ENCODE measurements at regions not wholly inside any gene's neighbourhood (a gene's known extent, or its start where the extent isn't known, plus 50 kb on each side); places are given as distances from the start of the nearest gene placed in this dataset.

DNA sequence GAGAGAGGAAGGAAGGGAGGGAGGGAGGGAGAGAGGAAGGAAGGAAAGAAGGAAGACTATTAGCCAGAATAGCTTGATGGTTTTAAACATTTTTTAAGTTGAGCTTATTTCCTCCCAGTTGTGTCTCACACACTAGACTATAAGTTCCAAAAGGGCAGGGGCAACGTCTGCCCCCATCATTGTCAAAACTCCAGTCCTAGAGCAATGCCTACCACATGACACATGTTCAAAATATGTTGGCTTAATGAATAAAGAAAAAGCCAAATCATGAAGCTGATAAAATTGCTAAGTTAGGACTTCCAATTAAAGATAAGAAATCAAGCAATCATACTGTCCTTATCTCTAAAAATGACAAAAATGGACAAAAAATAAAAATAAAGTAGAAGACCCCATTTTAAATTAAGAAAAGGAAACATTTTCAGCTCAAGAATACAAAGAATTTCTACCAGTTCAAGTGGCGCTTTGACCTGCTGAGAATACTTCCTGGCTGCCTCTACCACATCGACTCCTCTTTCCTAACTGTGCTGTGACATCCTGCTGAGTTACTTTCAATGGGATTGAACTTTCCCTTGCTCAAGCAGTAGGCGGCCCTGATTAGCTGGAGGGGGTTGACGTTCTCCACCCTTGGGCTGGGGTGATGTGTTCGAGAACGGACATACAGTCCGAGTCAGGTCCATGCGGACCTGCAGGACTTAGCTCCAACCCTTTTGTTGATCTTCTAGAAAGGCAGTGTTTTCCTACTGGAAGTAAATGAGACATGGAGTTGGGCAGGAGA, 283.9 kb upstream of the FOXQ1 start:
- no peak overlapping the region for H3K4me3 ChIP-seq
- H3K4me1 ChIP-seq (replicated peaks): peaks cover 26% of the 10 kb centered on the region
- H3K36me3 ChIP-seq: no peaks in the 10 kb centered on the region
- no peak for DNase-seq (ENCODE audit: low read depth in 1 of 2, low spot score in 2 of 2)
- no peak overlapping the region for H3K27ac ChIP-seq
- H3K9me3 ChIP-seq (replicated peaks): no peaks in the 10 kb centered on the region
- no peaks in the 10 kb centered on the region; the same call in 1 of the 2 replicates for H3K27me3 ChIP-seq (replicated peaks)

GRCh38 chr6:1027109-1027794, 284.6 kb upstream of the FOXQ1 start:
- Histone ChIP-seq H3K4me3 (no peak overlapping the region), H3K27ac (no peak overlapping the region), H3K4me1 (replicated peaks) (peaks cover 26% of the 10 kb centered on the region), H3K27me3 (replicated peaks) (no peaks in the 10 kb centered on the region), H3K9me3 (replicated peaks) (no peaks in the 10 kb centered on the region), H3K36me3 (no peaks in the 10 kb centered on the region)
- peak in 1 of 2 experiments; percentile 72 for DNase-seq (ENCODE audit: low read depth in 1 of 2, low spot score in 2 of 2)

- Histone ChIP-seq H3K9me3 (replicated peaks) (no peaks in the 10 kb centered on the region; the same call in 1 of the 2 replicates), H3K27ac (no peak overlapping the region), H3K36me3 (no peaks in the 10 kb centered on the region), H3K4me3 (no peak overlapping the region), H3K4me1 (replicated peaks) (peaks cover 26% of the 10 kb centered on the region), H3K27me3 (replicated peaks) (no peaks in the 10 kb centered on the region)
- no peak for DNase-seq (ENCODE audit: low read depth in 1 of 2, low spot score in 2 of 2)
Measured at GRCh38 chr6:1025821-1026220, 286.1 kb upstream of the FOXQ1 start.

DNA sequence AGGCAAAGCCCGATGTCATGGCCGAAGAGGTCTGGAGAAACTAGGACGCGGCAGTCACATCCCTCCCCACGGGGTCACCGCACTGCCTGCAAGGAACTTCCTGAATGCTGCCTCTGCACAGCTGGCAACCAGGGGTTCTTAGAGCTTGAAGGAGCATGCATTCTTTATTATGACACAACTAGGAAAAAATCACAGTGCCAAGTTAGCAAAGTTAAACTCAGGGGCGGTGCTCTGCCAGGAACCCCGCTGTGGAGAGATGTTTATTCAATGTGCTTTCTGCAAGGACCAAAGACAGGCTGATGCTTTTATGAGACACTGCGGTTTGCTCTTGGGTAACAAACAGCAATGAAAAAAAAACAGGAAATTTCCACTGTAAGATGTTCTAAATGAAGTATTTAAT, 287.3 kb upstream of the FOXQ1 start:
- no peaks in the 10 kb centered on the region; the same call in 1 of the 2 replicates for H3K9me3 ChIP-seq (replicated peaks)
- H3K36me3 ChIP-seq: no peaks in the 10 kb centered on the region
- H3K4me1 ChIP-seq (replicated peaks): peaks cover 26% of the 10 kb centered on the region
- no peak overlapping the region for H3K4me3 ChIP-seq
- no peak overlapping the region for H3K27ac ChIP-seq
- DNase-seq (ENCODE audit: low read depth in 1 of 2, low spot score in 2 of 2): peak; percentile 78 to 87
- H3K27me3 ChIP-seq (replicated peaks): no peaks in the 10 kb centered on the region

- Histone ChIP-seq H3K27ac (no peak overlapping the region), H3K4me1 (replicated peaks) (peaks cover 26% of the 10 kb centered on the region), H3K4me3 (no peak overlapping the region), H3K9me3 (replicated peaks) (no peaks in the 10 kb centered on the region; the same call in 1 of the 2 replicates), H3K36me3 (no peaks in the 10 kb centered on the region), H3K27me3 (replicated peaks) (no peaks in the 10 kb centered on the region)
- no peak for DNase-seq (ENCODE audit: low read depth in 1 of 2, low spot score in 2 of 2)
Measured at GRCh38 chr6:1024161-1024560, 287.7 kb upstream of the FOXQ1 start.

DNA sequence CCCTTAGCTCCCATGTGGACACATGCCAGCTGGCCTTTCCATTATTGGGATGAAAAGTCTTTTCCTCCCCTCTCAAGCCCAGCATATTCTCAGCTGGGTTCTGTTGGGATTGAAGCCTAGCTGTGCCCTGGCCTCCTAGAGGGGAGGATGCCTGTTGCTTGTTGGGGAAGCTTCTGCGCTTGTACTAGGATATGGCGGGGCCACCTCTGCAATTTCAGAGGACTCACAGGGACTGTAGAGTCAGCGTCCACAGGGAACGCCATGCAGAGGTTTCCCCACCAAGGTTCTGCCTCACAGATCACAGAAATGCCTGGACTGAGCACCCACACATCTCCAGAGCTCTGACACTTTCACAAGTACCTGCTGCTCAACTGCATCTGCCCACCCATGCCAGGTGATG, 288.7 kb upstream of the FOXQ1 start:
- H3K4me3 ChIP-seq: no peak overlapping the region
- peaks cover under 1% of the 10 kb centered on the region; the same call in 1 of the 2 replicates for H3K9me3 ChIP-seq (replicated peaks)
- H3K36me3 ChIP-seq: no peaks in the 10 kb centered on the region
- no peak overlapping the region for H3K27ac ChIP-seq
- 0 out of 2 replicates have a peak, but pooled peaks cover 2% of the 10 kb centered on the region for H3K27me3 ChIP-seq (replicated peaks)
- no peak for DNase-seq (ENCODE audit: low read depth in 1 of 2, low spot score in 2 of 2)
- H3K4me1 ChIP-seq (replicated peaks): peaks cover 26% of the 10 kb centered on the region

GRCh38 chr6:1022719-1023118, 289.2 kb upstream of the FOXQ1 start:
- H3K36me3 ChIP-seq: no peaks in the 10 kb centered on the region
- H3K4me3 ChIP-seq: no peak overlapping the region
- no peak overlapping the region for H3K27ac ChIP-seq
- H3K9me3 ChIP-seq (replicated peaks): peaks cover 2% of the 10 kb centered on the region; the same call in 1 of the 2 replicates
- no peak for DNase-seq (ENCODE audit: low read depth in 1 of 2, low spot score in 2 of 2)
- 0 out of 2 replicates have a peak, but pooled peaks cover 4% of the 10 kb centered on the region for H3K27me3 ChIP-seq (replicated peaks)
- H3K4me1 ChIP-seq (replicated peaks): peaks cover 22% of the 10 kb centered on the region

DNA sequence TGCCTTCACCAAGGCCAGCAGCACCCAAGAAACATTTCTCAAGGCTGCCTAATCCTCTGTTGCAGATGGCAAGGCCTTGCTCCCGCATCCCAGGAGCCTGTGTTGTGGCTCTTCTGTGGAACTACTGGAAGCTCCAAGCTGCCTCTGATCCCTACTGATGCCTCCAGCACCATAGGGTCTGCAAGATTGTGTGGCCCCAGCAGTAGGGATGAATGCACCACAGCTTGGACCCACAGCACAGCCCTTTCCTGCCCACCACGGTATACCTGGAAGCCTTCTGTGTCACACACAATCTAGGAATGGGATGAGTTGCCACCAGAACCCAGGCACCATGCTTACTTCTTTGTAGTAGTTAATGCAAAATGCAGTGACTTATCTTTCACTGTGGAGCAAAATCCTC, 291.1 kb upstream of the FOXQ1 start:
- Histone ChIP-seq H3K27ac (no peak overlapping the region), H3K9me3 (replicated peaks) (peaks cover 2% of the 10 kb centered on the region; the same call in 1 of the 2 replicates), H3K4me1 (replicated peaks) (peaks cover 14% of the 10 kb centered on the region), H3K4me3 (no peak overlapping the region), H3K36me3 (no peaks in the 10 kb centered on the region), H3K27me3 (replicated peaks) (0 out of 2 replicates have a peak, but pooled peaks cover 4% of the 10 kb centered on the region)
- no peak for DNase-seq (ENCODE audit: low read depth in 1 of 2, low spot score in 2 of 2)

DNA sequence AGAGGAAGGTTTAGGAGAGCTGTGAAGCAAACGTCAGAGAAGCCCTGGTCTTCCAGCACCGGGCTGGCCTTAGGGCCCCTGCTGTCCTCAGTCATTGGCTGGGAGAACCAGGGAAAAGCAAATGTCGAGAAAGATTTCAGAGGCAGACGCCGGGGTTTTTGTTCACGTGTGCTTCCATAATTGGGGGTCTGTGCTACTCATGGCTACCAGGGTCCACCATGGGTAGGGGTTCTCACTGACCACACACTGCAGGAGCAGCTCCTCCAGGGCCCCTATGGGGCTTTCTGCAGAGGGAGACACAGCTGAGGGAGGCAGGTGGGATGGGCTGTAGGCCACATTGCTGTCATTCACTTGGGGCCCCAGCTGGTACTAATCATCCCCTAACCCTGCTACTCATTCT, 291.8 kb upstream of the FOXQ1 start:
- DNase-seq (ENCODE audit: low read depth in 1 of 2, low spot score in 2 of 2): no peak
- peaks cover 2% of the 10 kb centered on the region; the same call in 1 of the 2 replicates for H3K9me3 ChIP-seq (replicated peaks)
- no peak overlapping the region for H3K27ac ChIP-seq
- H3K4me1 ChIP-seq (replicated peaks): peaks cover 12% of the 10 kb centered on the region
- H3K4me3 ChIP-seq: no peak overlapping the region
- 0 out of 2 replicates have a peak, but pooled peaks cover 4% of the 10 kb centered on the region for H3K27me3 ChIP-seq (replicated peaks)
- H3K36me3 ChIP-seq: no peaks in the 10 kb centered on the region

DNA sequence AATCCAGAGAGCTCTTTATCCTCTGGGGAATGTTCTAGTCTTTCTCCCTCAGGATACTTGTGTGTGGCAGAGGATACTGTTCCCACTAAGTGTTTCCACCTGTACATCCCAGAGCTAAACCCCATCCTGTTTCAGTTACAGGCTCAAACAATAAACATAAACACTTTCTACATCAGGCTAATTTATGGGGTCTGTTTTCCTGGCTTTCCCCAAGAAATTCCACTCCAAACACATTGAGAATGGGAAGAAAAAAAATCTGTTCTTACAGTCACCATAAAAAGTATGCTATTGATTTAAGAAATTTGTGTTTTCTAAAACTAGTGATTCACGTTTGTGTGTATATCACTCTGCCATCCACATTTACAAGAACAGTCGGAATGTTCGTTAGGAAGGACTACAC, 293.9 kb upstream of the FOXQ1 start:
- H3K27ac ChIP-seq: no peak overlapping the region
- no peaks in the 10 kb centered on the region for H3K36me3 ChIP-seq
- H3K4me3 ChIP-seq: no peak overlapping the region
- peaks cover 2% of the 10 kb centered on the region; the same call in 1 of the 2 replicates for H3K9me3 ChIP-seq (replicated peaks)
- no peak for DNase-seq (ENCODE audit: low read depth in 1 of 2, low spot score in 2 of 2)
- 0 out of 2 replicates have a peak, but pooled peaks cover 4% of the 10 kb centered on the region for H3K27me3 ChIP-seq (replicated peaks)
- peaks cover 6% of the 10 kb centered on the region; the same call in 1 of the 2 replicates for H3K4me1 ChIP-seq (replicated peaks)

GRCh38 chr6:1016329-1017302, 295.3 kb upstream of the FOXQ1 start:
- 0 out of 2 replicates have a peak, but pooled peaks cover 4% of the 10 kb centered on the region for H3K27me3 ChIP-seq (replicated peaks)
- no peaks in the 10 kb centered on the region for H3K36me3 ChIP-seq
- no peak for DNase-seq (ENCODE audit: low read depth in 1 of 2, low spot score in 2 of 2)
- no peak overlapping the region for H3K27ac ChIP-seq
- no peak overlapping the region for H3K4me3 ChIP-seq
- peaks cover 6% of the 10 kb centered on the region; the same call in 1 of the 2 replicates for H3K4me1 ChIP-seq (replicated peaks)
- peaks cover 2% of the 10 kb centered on the region; the same call in 1 of the 2 replicates for H3K9me3 ChIP-seq (replicated peaks)

DNA sequence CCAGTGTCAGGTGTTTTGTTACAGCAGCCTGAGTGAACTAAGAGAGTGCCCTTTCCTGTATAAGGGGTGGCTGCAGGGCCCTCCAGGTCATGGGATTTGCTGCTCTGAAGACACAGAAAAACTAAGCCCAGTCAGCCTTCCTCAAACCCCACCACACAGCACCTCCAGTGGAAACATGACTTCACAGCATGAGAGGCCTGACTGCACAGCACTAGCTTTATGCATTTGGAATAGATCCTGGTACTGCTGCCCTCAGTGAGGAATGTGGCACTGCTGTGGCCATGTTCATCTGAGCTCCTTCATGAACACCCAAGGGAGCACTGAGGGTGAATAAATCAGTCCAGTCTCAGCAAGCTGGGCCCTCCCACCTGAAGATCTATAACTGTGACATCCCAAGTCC, 296.1 kb upstream of the FOXQ1 start:
- H3K27ac ChIP-seq: no peak overlapping the region
- no peak for DNase-seq (ENCODE audit: low read depth in 1 of 2, low spot score in 2 of 2)
- H3K36me3 ChIP-seq: no peaks in the 10 kb centered on the region
- peaks cover 6% of the 10 kb centered on the region; the same call in 1 of the 2 replicates for H3K4me1 ChIP-seq (replicated peaks)
- no peak overlapping the region for H3K4me3 ChIP-seq
- H3K27me3 ChIP-seq (replicated peaks): 0 out of 2 replicates have a peak, but pooled peaks cover 4% of the 10 kb centered on the region
- H3K9me3 ChIP-seq (replicated peaks): 0 out of 2 replicates have a peak, but pooled peaks cover 2% of the 10 kb centered on the region

DNA sequence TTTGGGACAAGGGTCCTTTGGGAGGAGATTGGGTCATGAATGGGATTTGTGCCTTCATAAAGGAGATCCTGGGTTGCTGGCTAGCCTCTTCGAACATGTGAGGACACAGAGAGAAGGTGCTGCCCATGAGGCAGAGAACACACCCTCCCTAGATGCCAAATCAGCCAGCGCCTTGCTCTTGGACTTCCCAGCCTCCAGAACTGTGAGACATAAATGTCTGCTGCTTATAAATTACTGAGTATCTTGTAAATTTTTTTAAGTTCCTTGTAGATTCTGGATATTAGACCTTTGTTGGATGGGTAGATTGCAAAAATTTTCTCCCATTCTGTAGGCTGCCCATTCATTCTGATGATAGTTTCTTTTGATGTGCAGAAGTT, 297.5 kb upstream of the FOXQ1 start:
- Histone ChIP-seq H3K36me3 (no peaks in the 10 kb centered on the region), H3K27ac (no peak overlapping the region), H3K9me3 (replicated peaks) (0 out of 2 replicates have a peak, but pooled peaks cover 2% of the 10 kb centered on the region), H3K4me1 (replicated peaks) (peaks cover 6% of the 10 kb centered on the region; the same call in 1 of the 2 replicates), H3K4me3 (no peak overlapping the region), H3K27me3 (replicated peaks) (0 out of 2 replicates have a peak, but pooled peaks cover 4% of the 10 kb centered on the region)
- DNase-seq (ENCODE audit: low read depth in 1 of 2, low spot score in 2 of 2): no peak

Data from SJSA1 (cell line).